GM18505 (cell line): ENCODE measurements at regions not wholly inside any gene's neighbourhood (a gene's known extent, or its start where the extent isn't known, plus 50 kb on each side); places are given as distances from the start of the nearest gene placed in this dataset.
"Not testable (repeated sequence)": the region's sequence is repeated elsewhere in the genome, so short reads cannot be mapped to it uniquely, and the experiment has no call there.

Experiments
- ATAC-seq: cut with Tn5 transposase; IDR thresholded peaks from one replicate; pipeline ENCODE4 v1.9.1; 2021; ENCODE audit not compliant: unreplicated experiment
- POLR2A ChIP-seq: IDR thresholded peaks from 4 replicates; pipeline ENCODE4 v1.6.1; 2011; ENCODE audit warnings: borderline replicate concordance; ENCODE audit not compliant: insufficient read depth, insufficient read length; ENCODE audit errors: extremely low read depth

DNA sequence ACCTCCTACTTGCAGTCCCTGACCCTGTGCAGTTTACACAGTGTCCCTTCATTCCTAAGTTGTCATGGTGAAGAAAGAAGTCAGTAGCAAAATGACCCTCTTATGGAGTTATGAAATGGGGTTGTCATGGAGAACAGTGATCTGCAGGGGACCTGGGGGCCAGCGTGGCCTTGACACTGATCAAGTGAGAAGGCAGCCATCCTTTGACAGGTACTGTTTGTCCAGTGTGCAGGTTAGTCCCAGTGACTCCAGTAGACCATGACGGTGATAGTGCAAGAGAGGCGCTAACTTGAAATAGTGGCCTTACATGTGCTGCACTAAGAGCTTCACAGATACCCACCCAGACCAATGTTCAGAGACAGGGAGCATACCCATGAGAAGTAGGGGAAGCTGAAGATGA lies 87.9 kb downstream of the IL12A start:
- ATAC-seq = no peak
- TF ChIP-seq POLR2A = no peak

DNA sequence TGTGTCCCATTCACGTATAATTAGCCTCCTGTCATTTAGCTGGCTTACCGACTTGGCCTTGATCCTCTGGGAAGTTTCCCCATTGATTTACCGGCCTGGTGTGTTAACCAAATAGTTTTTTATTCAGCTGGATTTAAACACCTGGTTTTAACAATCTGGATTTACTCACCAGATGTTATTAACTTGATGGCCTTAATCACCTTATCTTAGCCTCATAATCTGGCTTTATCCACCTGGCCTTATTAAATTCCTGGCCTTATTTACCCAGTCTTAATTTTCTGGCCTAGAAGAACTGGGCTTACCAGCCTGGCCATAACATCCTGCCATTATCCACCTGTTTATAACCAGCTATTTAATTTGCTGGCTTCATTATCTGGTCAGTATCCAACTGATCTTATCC lies 89.9 kb downstream of the IL12A start:
- no peak for ATAC-seq
- TF ChIP-seq POLR2A = no peak

DNA sequence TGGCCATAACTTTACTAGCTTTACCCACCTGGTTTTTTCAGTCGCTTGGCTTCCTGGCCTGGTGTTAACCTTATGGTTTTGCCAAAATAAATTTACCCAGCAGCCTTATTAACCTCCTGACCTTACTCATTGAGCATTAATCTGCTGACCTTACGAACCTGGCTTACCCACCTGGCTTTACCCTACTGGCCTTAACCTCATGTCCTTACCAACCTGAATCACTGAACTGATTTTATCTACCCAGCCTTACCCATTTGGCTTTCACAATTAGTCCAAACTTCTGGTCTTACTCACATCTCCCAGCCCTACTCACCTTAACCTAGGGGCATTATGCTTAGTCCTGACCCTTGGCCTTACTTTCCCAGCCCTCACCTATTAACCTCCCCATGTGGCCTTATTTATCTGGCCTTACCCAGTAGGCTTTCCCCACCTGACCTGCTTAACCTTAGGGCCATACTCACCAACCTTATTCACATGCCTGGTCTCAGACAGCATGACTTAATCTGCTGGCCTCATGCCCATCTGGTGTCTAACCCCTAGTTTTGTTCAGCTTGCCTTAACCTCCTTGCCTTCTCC lies 93.4 kb downstream of the IL12A start:
- no peak for TF ChIP-seq POLR2A
- ATAC-seq = no peak

DNA sequence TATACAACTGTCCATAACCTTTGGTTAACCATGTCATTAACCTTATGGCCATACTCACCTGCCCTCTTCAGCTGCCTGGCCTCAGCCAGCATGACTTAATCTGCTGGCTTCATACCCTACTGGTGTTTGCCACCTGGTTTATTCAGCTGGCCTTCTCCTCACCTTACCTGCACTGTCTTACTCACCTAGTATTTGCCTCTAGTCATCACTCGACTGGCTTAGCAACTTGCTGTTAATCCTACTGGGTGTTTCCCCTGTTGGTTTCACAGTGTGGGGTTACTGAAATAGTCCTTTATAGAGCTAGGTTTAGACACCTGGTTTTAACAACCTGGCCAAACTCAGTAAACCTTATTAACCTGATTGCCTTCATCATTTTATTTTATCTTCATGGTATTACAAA lies 96.4 kb downstream of the IL12A start:
- no peak for TF ChIP-seq POLR2A
- ATAC-seq = no peak

DNA sequence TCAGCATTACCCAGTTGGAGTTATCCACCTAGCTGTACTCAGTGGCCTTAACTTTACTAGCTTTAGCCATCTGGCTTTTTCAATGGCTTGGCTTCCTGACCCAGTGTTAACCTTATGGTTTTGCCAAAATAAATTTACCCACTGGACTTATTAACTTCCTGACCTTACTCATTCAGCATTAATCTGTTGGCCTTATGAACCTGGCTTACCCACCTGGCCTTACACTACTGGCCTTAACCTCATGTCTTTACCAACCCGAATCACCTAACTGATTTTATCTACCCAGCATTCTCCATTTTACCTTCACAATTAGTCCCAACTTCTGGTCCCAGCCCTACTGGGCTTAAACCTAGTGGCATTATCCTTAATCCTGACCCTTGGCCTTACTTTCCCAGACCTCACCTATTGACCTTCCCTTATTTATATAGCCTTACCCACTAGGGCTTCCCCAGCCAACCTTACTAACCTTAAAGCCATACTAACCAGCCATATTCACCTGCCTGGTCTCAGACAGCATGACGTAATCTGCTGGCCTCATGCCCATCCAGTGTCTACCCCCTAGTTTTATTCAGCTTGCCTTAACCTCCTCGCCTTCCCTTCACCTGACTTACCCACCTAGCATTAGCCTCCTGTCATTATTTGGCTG lies 100.0 kb downstream of the IL12A start:
- no peak for ATAC-seq
- no peak for TF ChIP-seq POLR2A

DNA sequence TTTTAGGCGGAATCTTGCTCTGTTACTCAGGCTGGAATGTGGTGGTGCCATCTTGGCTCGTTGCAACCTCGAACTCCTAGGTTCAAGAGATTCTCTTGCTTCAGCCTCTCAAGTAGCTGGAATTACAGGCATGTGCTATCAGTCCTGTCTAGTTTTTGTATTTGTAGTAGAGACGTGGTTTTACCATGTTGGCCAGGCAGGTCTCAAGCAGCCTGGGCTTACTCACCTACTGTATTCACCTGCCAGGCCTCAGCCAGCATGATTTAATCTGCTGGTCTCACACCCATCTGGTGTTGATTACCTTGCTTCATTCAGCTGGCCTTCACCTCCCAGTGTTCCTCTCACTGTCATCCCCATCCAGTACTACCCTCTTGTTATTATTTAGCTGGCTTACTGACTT lies 102.0 kb downstream of the IL12A start:
- no peak for TF ChIP-seq POLR2A
- no peak for ATAC-seq

DNA sequence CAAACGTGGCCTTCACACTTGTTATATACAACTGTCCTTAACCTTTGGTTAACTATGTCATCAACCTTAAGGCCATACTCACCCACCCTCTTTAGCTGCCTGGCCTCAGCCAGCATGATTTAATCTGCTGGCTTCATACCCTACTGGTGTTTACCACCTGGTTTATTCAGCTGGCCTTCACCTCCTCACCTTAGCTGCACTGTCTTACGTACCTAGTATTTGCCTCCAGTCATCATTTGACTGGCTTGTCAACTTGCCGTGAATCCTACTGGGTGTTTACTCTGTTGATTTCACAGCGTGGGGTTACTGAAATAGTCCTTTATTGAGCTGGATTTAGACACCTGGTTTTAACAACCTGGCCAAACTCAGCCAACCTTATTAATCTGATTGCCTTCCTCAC lies 102.8 kb downstream of the IL12A start:
- no peak for TF ChIP-seq POLR2A
- ATAC-seq = no peak

DNA sequence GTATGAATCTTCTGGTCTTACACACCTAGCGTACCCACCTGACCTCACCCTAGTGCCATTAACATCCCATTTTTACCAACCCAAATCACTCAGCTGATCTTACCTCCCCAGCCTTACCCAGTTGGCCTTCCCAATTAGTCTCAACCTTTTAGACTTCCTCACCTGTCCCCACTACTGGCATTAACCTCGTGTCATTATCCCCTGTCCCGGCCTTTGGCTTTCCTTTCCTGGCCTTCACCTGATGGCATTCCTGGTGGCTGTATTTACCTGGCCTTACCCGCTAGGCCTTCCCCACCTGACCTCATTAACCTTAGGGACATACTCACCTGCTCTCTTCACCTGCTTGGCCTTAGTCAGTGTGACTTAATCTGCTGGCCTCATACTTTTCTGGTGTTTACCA lies 104.1 kb downstream of the IL12A start:
- ATAC-seq = no peak
- TF ChIP-seq POLR2A = no peak

DNA sequence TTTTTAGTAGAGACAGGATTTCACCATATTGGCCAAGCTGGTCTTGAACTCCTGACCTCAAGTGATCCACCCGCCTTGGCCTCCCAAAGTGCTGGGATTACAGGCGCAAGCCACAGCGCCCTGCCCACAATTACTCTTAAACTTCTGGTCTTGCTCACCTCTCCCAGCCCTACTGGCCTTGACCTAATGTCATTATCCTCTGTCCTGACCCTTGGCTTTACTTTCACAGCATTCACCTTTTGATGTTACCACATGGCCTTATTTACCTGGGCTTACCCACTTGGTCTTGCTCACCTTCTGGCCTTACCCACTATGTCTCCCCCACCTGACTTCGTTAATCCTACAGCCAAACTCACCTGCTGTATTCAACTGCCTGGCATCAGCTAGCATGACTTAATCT lies 105.9 kb downstream of the IL12A start:
- no peak for TF ChIP-seq POLR2A
- ATAC-seq = no peak

DNA sequence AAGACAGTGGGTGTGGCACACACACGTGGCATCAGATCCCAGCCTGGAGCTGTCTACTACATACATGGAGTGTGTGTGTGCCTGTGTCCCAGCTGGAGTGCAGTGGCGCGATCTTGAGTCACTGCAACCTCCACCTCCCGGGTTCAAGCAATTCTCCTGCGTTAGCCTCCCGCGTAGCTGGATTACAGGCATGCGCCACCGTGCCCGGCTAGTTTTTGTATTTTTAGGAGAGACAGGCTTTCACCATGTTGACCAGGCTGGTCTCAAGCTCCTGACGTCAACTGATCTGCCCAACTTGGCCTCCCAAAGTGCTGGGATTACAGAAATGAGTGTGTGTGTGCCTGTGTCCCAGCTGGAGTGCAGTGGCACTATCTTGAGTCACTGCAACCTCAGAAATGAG lies 108.8 kb downstream of the IL12A start:
- ATAC-seq = no peak
- no peak for TF ChIP-seq POLR2A

DNA sequence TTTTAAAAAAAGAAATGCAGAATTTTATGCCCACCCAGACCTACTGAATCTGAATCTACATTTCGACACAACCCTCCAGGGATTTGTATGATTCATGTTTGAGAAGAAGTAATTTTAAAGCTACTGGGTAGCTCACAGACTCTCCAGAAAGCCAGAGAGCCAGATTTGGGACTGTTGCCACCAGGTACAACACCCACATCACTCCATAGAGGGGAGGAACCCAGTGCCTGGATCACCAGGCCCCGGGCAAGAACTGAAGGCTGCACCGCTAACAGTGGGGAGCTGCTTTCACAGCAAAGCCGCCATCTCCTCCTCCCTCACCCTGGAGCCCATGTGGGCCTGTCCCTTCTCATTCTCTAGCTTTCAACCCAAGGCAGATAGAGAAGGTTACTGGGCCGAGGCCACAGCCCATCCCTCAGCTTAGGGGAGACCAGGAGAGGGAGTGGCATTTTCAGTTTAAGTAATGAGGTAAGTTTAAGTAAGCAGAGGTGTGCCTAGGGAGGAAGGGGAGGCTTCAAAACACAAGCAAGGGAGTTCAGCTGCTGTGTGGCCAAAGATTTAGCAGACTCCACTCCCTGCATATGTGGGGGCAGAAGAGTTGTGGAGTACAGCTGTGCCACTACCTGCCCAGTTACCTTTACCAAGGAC lies 109.8 kb downstream of the IL12A start:
- no peak for TF ChIP-seq POLR2A
- no peak for ATAC-seq

DNA sequence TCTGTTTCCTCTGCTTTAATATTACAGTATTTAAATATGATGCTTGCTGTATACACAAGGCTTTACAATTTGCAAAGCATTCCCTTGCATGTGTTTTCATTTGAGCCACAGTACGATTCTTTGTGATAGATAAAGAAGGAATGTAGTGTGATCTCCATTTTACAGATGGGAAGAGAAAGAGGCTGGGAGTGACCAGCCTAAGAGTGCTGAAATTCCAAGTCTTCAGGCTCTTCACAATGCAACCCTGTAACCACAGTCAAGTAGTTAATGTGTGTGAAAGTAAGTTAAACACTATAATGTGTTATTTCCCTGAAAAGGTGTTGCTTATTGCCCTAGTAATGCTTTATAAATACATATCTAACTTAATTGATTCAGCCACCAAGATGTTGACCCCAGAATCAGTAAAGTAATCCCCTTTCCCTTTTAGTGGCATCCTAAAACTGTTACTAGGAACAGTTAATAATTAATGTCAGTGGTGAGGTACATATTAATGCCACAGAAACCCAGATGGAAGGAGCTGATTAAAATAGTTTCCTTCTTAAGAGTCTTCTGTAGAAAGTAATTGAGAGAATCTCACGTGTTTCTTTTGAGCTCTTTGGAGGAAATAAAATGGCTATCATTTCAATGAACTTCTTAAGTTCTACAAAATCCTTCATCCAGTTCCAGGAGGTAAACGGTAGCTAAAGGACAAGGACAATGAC lies 110.4 kb downstream of the IL12A start:
- no peak for ATAC-seq
- TF ChIP-seq POLR2A = no peak

DNA sequence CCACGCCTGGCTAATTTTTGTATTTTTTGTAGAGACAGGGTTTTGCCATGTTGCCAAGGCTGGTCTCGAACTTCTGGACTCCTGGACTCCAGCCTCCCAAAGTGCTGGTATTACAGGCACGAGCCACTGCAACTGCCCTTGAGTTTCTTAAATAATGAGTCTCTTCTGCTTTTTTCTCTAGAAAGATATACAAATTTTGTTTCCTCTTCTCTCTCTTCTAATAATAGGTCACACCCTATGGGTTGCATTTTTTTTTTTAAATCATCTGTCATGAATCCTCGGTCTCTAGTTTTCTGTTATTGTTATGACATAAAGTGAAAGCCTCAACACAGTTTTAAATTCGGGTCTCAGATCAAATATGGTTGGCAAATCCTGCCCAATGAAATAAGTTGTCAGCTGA lies 111.2 kb downstream of the IL12A start:
- peak; percentile 58 for ATAC-seq
- no peak for TF ChIP-seq POLR2A

DNA sequence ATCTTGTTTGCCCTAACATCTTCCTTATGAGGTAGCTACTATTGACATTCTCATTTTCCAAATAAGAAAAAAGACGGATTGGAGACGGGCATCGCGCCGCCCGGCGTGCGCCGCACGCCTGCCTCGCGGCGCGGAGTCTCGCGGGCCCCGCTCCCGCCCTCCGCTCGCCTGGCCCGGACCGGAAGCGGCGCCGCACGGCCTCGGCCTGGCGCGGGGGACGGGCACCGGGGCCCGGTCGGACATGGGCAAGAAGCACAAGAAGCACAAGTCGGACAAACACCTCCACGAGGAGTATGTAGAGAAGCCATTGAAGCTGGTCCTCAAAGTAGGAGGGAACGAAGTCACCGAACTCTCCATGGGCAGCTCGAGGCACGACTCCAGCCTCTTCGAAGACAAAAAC lies 112.0 kb downstream of the IL12A start:
- ATAC-seq = no peak
- no peak for TF ChIP-seq POLR2A

DNA sequence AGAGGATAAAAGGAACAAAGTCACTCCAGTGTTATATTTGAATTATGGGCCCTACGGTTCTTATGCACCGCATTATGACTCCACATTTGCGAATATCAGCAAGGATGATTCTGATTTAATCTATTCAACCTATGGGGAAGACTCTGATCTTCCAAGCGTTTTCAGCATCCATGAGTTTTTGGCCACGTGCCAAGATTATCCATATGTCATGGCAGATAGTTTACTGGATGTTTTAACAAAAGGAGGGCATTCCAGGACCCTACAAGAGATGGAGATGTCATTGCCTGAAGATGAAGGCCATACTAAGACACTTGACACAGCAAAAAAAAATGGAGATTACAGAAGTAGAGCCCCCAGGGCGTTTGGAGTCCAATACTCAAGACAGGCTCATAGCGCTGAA lies 113.4 kb downstream of the IL12A start:
- not testable (repeated sequence) for ATAC-seq
